GM21526 (cell line): ENCODE measurements at regions not wholly inside any gene's neighbourhood (a gene's known extent, or its start where the extent isn't known, plus 50 kb on each side); places are given as distances from the start of the nearest gene placed in this dataset.
"Not testable (repeated sequence)": the region's sequence is repeated elsewhere in the genome, so short reads cannot be mapped to it uniquely, and the experiment has no call there.

Source experiments
- ATAC-seq: cut with Tn5 transposase; IDR thresholded peaks from one replicate; pipeline ENCODE4 v1.9.1; 2021; ENCODE audit warnings: moderate library complexity; ENCODE audit not compliant: unreplicated experiment, low FRiP score

- ATAC-seq: no peak
Measured at GRCh38 chr20:1845163-1845523, 50.1 kb upstream of the SIRPA start.

GRCh38 chr20:1844325-1845162, 50.7 kb upstream of the SIRPA start:
- ATAC-seq: peak; percentile 93

- no peak for ATAC-seq
Measured at GRCh38 chr20:1842281-1842680, 52.9 kb upstream of the SIRPA start.

- ATAC-seq: no peak
Measured at GRCh38 chr20:1841554-1842140, 53.6 kb upstream of the SIRPA start.

- ATAC-seq: no peak
Measured at GRCh38 chr20:1840817-1841553, 54.2 kb upstream of the SIRPA start.

- not testable (repeated sequence) for ATAC-seq
Measured at GRCh38 chr20:1839376-1840317, 55.6 kb upstream of the SIRPA start.

GRCh38 chr20:1838556-1839279, 56.5 kb upstream of the SIRPA start:
- no peak for ATAC-seq

- no peak for ATAC-seq
Measured at GRCh38 chr20:1835186-1836035, 59.8 kb upstream of the SIRPA start.

- ATAC-seq: no peak
Measured at GRCh38 chr20:1833728-1834726, 61.2 kb upstream of the SIRPA start.

- ATAC-seq: no peak
Measured at GRCh38 chr20:1833216-1833615, 62.0 kb upstream of the SIRPA start.

GRCh38 chr20:1832634-1833033, 62.6 kb upstream of the SIRPA start:
- ATAC-seq: no peak

GRCh38 chr20:1831606-1832005, 63.6 kb upstream of the SIRPA start:
- no peak for ATAC-seq

GRCh38 chr20:1831096-1831495, 64.1 kb upstream of the SIRPA start:
- ATAC-seq: no peak

- ATAC-seq: no peak
Measured at GRCh38 chr20:1830240-1830639, 65.0 kb upstream of the SIRPA start.

- ATAC-seq: no peak
Measured at GRCh38 chr20:1829531-1829930, 65.7 kb upstream of the SIRPA start.

- ATAC-seq: no peak
Measured at GRCh38 chr20:1828786-1829131, 66.4 kb upstream of the SIRPA start.

GRCh38 chr20:1827974-1828785, 67.0 kb upstream of the SIRPA start:
- no peak for ATAC-seq
